GM23338 (cell line): ENCODE measurements at regions not wholly inside any gene's neighbourhood (a gene's known extent, or its start where the extent isn't known, plus 50 kb on each side); places are given as distances from the start of the nearest gene placed in this dataset.

Source experiments
- CTCF ChIP-seq, 2 experiments: fragments of 200-600 bp in 1 of 2; sonication (generic) in 1 of 2; conservative IDR thresholded peaks; 2 replicates each; pipeline versions ENCODE4 v1.5.1 to v1.6.1; 2016 to 2017; ENCODE audit warnings: antibody characterized with exemption in 2 of 2, low read depth in 2 of 2, mild to moderate bottlenecking in 2 of 2, moderate library complexity in 1 of 2
- EZH2 ChIP-seq: fragments of 200-600 bp; sonication (generic); IDR thresholded peaks from one replicate; pipeline ENCODE4 v1.8.0; 2017; ENCODE audit warnings: antibody characterized with exemption, mild to moderate bottlenecking, low read depth; ENCODE audit not compliant: unreplicated experiment
- EZH2phosphoT487 ChIP-seq: fragments of 200-600 bp; sonication (generic); IDR thresholded peaks from one replicate; pipeline ENCODE4 v1.8.1; 2018; ENCODE audit warnings: antibody characterized with exemption; ENCODE audit not compliant: unreplicated experiment
- JUNB ChIP-seq: IDR thresholded peaks from one replicate; pipeline ENCODE4 v1.6.1; 2016; ENCODE audit warnings: antibody characterized with exemption; ENCODE audit not compliant: unreplicated experiment
- POLR2AphosphoS5 ChIP-seq: IDR thresholded peaks from 2 replicates; pipeline ENCODE4 v1.6.1; 2016; ENCODE audit warnings: antibody characterized with exemption, low read depth
- ZNF462 ChIP-seq: fragments of 250-450 bp; sonication (Bioruptor Pico); IDR thresholded peaks from 2 replicates; pipeline ENCODE4 v1.5.0; 2020; ENCODE audit warnings: mild to moderate bottlenecking, moderate library complexity

GRCh38 chr10:91575044-91575610 lies 57.7 kb downstream of the PPP1R3C start:
- TF ChIP-seq CTCF (conservative IDR thresholded peaks at IDR 0.05; ENCODE audit: low read depth in 2 of 2) (no peak), ZNF462 (no peak), EZH2 (no peak), POLR2AphosphoS5 (no peak), EZH2phosphoT487 (no peak), JUNB (no peak)
